ELR (cell line): ENCODE measurements at regions not wholly inside any gene's neighbourhood (a gene's known extent, or its start where the extent isn't known, plus 50 kb on each side); places are given as distances from the start of the nearest gene placed in this dataset.

Experiments
- DNase-seq: peaks from one replicate; pipeline ENCODE4 v3.0.0-alpha.2; 2015; ENCODE audit warnings: low read depth

GRCh38 chr21:18460979-18461378, 57.4 kb upstream of the TMPRSS15 start:
- no peak for DNase-seq

- no peak for DNase-seq
These were observed 58.2 kb upstream of the TMPRSS15 start for GRCh38 chr21:18461743-18462142.

DNA sequence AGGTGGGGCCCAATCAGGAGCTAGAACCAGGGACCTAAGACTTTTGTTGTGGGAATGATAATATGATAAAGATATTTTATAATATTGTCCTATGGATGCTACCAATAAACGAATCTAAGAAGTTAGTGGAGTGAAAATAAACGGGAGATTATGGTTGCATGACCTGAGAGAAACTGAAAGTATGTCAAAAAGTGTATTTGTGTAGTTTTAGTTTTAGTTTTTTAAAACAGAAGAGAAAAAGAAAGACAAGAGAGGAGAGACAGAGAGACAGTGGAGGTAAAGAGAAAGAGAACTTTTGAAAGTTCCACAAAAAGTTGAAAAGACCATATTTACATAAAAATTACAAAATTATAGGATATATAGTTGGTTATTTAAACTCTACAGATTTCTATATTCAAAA, 64.1 kb upstream of the TMPRSS15 start:
- no peak for DNase-seq

DNA sequence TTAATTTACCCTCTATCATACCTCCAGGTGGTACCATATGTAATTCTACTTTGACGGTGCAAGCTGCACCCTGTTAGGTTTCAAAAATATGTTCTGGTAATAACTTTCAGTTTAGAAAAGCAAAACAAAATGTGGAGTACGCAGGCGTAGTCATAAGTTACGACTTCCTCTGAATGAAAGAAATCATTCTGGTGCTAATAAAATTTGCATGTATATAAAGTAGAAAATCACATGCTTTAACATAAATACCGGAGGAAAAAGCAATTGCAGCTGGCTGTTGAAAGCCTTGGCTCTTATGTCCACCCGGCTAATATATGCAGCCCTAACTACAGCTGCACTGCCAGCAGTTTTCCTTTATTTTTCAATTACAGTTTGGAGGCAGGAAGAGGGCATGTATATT, 65.2 kb upstream of the TMPRSS15 start:
- no peak for DNase-seq

- no peak for DNase-seq
These were observed 73.1 kb upstream of the TMPRSS15 start for GRCh38 chr21:18476639-18477038.

DNA sequence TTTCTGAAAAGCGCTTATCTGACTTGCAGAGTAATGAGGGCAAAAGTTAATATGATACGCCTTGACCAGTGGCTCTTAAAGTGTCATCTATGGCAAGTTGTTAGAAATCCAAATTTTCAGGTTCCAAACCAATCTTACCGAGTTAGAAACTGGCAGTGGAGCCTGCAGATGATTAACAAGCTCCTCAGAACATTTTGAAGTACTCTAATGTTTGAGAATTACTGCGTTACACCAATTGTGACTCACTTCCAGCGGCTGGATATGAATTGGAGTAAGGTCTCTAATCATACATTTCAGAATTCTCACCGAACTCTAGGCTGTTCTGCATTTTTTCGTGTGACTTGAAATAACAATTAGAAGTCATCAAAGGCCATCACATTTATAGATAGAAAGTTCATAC, 73.5 kb upstream of the TMPRSS15 start:
- no peak for DNase-seq

GRCh38 chr21:18478513-18478912, 74.9 kb upstream of the TMPRSS15 start:
- no peak for DNase-seq

GRCh38 chr21:18488252-18488651, 84.7 kb upstream of the TMPRSS15 start:
- DNase-seq: no peak

DNA sequence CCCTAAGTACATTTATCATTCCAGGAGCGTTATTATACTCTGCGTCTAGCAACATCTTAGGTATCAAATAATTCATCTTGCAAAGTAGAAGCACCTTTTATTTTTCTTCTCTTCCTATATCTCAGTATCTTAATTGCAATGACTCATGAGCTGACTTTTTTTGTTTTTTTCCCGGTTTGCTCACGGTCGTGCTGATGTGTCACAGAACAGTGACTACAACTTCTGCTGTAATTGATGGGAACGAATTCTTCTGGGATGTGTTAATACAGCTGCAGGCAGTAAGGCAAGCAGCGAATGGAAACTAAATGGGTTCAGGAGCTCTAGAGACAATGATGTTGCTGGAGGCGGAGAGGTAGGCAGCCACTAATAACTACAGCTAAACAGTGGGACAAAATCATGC, 89.8 kb upstream of the TMPRSS15 start:
- DNase-seq: no peak

GRCh38 chr21:18495523-18495922, 91.9 kb upstream of the TMPRSS15 start:
- no peak for DNase-seq

DNA sequence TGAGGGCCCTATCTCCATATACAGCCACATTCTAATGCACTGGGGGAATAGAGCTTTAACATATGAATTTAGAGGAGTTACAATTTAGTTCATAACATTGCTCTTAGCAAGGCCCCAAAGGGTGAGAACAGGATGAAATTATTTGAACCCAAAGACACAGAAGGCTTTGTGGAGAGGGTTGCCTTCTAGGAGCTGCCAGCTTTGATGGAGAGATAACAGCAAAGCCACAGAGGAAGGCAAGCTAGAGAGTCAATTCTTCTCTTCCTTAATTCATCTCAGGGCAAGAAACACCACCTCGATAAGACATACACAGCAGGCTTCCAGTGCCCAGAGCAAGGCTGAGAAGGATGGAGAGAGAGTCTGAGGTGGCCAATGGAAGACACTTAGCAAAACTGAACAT, 94.8 kb upstream of the TMPRSS15 start:
- no peak for DNase-seq

- DNase-seq: peak; percentile 42
These were observed 96.3 kb upstream of the TMPRSS15 start for GRCh38 chr21:18499761-18500376.

DNA sequence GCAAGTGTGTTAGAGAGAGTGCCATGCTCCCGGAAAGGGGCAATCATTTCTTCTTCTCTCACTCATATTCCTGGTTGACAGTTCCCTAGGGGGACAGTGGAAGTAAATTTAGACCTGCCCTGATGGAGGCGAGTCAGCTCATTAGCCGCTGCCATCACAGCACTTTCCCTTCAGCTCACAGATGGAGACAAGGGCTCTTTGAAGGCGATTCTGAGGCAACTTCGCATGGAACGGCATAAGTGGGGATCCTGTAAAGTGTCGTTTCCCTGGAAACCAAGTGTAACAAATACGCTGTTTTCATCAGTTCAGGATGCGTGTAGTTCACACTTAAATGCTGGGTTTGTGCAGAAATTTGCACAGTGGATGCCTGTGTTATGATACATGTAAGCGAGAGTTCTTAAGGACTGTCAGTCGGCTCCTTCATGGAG, 114.5 kb upstream of the TMPRSS15 start:
- no peak for DNase-seq

DNA sequence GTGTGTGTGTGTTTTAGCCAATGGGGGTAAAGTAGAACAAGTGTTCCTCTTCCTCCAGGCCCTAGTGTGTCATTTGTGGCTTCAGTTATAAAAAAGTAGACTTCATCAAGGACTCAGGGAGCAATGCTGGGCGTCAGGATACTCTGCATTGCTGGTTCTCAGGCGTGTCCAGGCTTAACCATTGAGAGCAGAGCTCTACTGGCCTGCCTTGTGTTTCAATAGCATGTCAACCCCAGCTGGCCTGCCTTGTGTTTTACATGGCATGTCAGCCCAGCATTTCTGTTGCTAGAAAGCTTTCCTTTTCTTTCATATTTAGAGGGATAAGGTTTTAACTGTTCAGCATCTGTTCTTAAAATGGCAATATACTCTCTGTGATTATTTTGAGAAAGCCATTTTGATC, 117.6 kb upstream of the TMPRSS15 start:
- no peak for DNase-seq

DNA sequence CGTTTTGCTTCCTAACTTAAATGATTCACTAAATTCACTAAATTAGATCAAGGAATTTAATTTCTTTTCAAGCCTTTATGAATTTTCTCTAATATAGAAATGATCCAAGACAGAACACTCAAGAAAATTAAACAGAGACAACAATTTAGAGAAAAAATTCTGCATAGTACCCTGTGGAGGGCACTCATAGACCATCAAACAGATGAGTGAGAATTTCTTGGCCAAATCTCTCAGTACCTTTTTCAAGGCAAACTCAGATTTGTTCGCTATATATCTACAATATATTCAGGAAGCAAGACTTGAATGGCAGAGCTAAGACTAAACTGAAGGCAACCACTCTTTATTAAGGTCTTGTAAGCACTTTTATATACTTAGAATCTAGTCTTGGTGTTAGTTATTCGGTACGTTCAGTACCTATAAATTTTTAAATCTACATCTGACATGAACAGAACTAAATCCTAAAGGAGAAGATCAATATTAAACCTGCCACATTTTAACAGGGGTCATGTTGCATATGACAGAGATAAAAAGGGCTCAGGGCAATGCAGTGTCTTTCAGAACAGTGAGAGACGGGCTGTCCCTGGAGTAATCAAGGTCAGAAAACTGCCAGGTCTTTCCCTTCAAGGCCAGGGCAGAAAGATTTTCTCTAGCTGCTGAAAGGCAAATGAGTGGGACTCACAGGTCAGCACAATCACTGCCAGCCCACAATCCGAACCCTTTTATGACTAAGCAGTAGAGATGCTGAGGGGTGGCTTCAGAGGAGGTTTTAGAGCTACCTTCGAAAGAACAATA, 118.8 kb upstream of the TMPRSS15 start:
- DNase-seq: no peak

DNA sequence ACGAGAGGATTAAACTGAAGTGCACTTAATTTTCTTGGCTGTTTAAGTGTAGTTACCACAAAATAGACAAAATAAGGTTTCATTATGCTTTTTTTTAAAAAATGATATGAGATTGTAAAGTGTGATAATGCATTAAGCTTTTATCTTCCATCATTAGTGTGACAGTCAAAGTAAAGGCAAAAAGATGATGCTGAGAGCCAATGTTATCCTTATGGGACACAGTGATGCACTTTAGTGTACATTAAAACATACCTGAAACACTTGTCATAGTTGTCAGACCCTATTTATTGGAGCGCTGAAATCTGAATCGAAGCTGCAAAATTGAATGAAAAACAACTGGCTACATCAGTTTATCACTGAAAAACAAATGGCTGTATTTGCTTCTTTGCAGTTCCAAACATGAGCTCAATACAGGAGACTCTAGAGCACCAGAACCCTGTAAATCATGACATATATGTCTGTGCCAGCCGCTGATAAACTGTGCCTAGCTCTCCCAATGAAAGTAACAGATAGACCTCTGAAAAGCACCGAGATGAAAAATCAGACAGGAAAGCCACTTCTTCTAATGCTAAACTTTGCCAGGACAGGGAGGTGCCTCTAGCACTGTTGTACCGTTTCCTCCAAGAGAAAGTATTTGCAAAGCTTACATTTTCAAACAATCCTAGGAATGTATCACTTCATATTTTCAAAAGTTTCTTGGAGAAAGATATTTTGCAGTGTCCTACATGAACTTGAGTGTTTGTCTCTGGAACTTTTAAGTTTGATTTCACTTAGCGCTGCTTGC, 120.7 kb upstream of the TMPRSS15 start:
- no peak for DNase-seq

DNA sequence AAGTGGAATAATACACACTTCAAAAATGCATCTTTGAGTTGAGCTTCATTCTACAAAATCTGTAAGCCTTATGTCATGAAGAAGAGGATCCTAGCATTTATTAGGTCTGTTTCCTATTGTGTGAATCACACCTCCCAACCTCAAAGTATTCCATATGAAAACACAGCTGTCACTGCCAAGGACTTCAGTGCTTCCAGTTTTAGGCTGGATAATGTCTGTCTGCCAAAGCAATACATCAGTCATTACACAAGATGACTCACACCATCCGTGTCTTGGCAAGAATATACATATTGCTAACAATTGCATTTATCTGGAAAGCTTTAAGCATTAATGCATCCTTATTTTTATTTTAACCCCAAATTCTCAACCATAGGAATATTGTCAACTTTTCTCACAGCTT, 125.7 kb upstream of the TMPRSS15 start:
- DNase-seq: no peak

DNA sequence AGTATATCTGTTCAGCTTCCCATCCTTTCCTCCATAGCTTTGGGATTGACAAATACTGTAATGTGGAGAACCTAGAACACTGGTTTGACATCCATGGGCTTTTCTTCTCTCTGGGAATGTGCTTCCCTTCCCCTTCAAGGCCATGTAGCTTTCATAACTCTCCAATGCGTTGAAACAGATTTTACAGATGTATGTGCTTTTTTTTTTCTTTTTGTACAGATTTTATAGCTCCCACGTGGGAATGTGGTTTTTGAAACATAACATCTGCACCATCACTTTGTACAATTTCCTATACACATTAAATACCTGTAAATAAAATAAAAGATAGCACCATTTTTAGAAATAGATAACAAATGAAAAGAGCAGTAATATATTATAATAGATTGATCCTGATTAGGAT, 138.5 kb upstream of the TMPRSS15 start:
- no peak for DNase-seq

DNA sequence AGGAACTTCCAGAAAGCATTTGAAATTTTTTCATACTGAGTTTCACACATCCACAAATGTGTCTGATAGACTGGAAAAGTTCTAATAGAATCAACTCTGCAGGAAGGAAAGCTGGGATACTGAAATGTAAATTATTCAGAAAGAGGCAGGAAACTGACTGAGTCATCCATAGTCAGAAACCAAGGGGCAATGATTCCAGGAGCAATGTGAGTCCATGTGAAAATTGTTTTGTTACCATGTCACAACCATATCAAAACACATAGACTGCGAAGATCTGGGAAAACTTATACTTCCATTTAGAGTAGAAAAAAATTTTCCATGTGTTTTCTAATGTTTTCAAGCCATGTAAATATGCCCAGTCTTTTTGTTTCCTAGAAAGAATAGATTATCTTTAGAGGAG, 142.3 kb upstream of the TMPRSS15 start:
- DNase-seq: no peak

DNA sequence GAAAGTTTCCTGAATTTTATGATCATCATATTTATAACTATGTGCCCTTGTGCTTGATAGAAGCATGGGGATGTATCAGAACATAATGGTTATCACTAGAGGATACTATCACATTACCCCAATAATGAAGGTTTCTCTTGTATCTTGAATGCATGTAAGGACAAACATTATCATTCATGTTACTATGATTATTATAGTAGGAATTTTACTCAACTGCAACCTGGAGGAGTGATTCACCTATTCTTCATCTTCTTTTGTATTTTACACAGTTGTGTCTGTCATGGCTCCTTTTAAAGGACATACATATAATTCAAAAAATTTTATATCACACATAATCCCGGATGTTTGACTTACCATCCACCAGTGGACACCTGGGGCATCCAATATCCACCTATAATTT, 143.8 kb upstream of the TMPRSS15 start:
- DNase-seq: no peak

- DNase-seq: no peak
These were observed 144.7 kb upstream of the TMPRSS15 start for GRCh38 chr21:18548249-18548648.

DNA sequence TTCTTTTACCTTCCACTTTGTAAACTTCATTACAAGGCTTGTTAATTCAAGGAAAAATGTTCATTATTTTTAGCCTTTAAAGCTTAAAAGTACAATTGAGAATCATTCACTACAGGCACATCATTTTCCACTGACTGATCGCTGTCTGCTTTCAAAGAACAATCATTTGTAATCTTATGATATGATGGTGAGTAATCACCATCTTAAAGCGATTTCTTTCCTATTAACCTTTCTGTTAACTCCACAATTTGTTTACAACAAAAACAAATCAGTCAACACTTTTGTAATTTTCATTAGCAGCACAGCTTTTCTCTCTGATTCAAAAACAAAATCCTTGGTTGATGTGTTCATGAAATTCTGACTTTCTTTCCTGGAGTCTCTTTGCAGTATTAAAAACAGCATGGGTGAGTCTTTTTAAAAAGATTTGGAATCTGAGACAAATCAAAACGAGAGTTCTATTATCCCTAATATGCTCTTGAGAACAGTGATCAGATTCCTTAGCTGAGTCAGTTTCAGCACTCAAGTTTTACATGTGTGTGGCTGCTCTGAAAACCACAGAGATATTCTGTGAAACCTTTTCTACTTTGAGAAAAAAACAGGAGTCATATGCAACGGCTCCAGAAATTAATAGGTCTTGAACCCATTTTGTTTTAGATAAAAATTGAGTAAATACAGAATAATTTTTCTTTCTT, 145.8 kb upstream of the TMPRSS15 start:
- no peak for DNase-seq

DNA sequence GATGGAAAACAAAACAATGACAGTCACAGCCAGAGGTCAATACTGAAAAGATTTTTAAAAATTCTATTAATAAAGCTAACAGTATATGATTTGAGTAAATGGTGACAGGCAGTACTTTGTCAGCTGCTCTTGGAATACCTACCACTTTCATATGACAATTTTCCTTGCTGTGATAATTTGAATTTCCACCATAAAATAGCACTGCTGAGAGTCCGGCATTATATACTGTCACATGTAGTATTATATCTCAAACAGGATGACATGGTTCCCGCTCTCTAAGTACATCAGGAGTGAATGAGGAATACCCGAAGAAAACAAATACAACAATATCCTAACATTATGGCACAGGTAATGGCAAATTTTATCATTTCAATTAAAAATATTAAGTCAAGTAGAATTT, 146.8 kb upstream of the TMPRSS15 start:
- DNase-seq: no peak
